ENCODE measurements at regions not wholly inside any gene's neighbourhood (a gene's known extent, or its start where the extent isn't known, plus 50 kb on each side); places are given as distances from the start of the nearest gene placed in this dataset.

GRCh38 chr1:223000632-223001031, 142.4 kb downstream of the TLR5 start (continued):
- TF ChIP-seq, protein P1, sequence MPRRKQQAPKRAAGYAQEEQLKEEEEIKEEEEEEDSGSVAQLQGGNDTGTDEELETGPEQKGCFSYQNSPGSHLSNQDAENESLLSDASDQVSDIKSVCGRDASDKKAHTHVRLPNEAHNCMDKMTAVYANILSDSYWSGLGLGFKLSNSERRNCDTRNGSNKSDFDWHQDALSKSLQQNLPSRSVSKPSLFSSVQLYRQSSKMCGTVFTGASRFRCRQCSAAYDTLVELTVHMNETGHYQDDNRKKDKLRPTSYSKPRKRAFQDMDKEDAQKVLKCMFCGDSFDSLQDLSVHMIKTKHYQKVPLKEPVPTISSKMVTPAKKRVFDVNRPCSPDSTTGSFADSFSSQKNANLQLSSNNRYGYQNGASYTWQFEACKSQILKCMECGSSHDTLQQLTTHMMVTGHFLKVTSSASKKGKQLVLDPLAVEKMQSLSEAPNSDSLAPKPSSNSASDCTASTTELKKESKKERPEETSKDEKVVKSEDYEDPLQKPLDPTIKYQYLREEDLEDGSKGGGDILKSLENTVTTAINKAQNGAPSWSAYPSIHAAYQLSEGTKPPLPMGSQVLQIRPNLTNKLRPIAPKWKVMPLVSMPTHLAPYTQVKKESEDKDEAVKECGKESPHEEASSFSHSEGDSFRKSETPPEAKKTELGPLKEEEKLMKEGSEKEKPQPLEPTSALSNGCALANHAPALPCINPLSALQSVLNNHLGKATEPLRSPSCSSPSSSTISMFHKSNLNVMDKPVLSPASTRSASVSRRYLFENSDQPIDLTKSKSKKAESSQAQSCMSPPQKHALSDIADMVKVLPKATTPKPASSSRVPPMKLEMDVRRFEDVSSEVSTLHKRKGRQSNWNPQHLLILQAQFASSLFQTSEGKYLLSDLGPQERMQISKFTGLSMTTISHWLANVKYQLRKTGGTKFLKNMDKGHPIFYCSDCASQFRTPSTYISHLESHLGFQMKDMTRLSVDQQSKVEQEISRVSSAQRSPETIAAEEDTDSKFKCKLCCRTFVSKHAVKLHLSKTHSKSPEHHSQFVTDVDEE (CRISPR knock-in tag; IDR thresholded peaks at IDR 0.05), result no peak
- TF ChIP-seq RARB (CRISPR knock-in tag; IDR thresholded peaks at IDR 0.05) (no peak), ZFP30 (CRISPR knock-in tag; IDR thresholded peaks at IDR 0.05) (no peak), ZNF8 (CRISPR knock-in tag; IDR thresholded peaks at IDR 0.05) (no peak), CSDC2 (CRISPR knock-in tag; IDR thresholded peaks at IDR 0.05) (no peak)

DNA sequence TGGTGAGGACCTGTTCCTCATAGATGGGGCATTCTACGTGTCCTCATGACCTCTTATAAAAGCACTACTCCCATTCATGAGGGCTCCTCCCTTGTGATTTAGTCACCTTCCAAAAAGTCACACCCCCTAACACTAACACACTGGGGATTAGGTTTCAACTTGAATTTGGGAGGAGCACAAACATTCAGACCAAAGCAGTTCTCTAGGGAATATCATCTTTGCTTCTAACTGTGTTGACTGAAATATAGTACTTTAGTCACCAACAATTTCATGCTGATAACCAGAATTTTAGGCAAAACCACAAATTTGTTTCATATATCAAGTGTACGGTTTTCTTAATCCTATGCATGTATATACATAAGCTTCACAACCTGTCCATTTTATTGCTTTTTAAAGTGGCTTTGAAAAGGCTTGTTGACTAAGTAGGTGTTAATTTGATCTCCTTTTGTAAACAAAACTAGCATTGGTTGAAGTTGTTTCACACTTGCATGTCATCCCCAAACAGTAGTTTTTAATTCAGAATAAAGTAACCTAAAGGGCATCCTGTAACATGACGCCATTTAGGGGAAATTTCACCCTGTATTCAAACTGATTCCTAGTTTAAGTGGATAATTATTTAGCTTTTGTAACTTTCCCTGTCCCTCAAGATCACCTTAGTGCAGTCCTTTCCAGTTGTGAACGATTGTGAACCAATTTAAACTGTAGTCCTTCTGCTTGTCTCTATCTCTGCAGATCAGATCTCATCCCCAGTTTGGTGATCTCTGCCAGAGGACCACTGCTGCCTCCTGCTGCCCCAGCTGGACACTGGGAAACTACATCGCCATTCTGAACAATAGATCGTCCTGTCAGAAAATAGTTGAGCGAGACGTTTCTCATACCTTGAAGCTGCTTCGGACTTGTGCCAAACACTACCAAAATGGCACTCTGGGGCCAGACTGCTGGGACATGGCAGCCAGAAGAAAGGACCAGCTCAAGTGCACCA, 141.1 kb downstream of the TLR5 start:
- peak; percentile 84 for ATAC-seq
- TF ChIP-seq TOX (CRISPR knock-in tag; IDR thresholded peaks at IDR 0.05; ENCODE audit: borderline replicate concordance) (no peak), BACH2 (CRISPR knock-in tag; IDR thresholded peaks at IDR 0.05; ENCODE audit: borderline replicate concordance) (no peak), GLIS3 (CRISPR knock-in tag; IDR thresholded peaks at IDR 0.05) (no peak), CSDC2 (CRISPR knock-in tag; IDR thresholded peaks at IDR 0.05) (no peak), ZC3H10 (CRISPR knock-in tag; IDR thresholded peaks at IDR 0.05) (no peak), RARB (CRISPR knock-in tag; IDR thresholded peaks at IDR 0.05) (no peak)
- TF ChIP-seq, protein P2, sequence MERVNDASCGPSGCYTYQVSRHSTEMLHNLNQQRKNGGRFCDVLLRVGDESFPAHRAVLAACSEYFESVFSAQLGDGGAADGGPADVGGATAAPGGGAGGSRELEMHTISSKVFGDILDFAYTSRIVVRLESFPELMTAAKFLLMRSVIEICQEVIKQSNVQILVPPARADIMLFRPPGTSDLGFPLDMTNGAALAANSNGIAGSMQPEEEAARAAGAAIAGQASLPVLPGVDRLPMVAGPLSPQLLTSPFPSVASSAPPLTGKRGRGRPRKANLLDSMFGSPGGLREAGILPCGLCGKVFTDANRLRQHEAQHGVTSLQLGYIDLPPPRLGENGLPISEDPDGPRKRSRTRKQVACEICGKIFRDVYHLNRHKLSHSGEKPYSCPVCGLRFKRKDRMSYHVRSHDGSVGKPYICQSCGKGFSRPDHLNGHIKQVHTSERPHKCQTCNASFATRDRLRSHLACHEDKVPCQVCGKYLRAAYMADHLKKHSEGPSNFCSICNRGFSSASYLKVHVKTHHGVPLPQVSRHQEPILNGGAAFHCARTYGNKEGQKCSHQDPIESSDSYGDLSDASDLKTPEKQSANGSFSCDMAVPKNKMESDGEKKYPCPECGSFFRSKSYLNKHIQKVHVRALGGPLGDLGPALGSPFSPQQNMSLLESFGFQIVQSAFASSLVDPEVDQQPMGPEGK (CRISPR knock-in tag; IDR thresholded peaks at IDR 0.05; ENCODE audit: borderline replicate concordance), result no peak

DNA sequence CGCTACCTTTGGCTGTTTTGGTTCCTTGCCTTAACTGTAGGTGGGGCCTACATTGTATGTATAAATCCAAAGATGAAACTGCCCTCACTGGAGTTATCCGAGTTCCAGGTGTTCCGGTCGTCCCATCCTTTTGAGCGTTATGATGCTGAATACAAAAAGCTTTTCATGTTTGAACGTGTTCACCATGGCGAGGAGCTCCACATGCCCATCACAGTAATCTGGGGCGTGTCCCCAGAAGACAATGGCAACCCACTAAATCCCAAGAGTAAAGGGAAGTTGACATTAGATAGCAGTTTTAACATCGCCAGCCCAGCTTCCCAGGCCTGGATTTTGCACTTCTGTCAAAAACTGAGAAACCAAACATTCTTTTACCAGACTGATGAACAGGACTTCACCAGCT, 139.5 kb downstream of the TLR5 start:
- no peak for ATAC-seq
- TF ChIP-seq TOX (CRISPR knock-in tag; IDR thresholded peaks at IDR 0.05; ENCODE audit: borderline replicate concordance) (no peak), RARB (CRISPR knock-in tag; IDR thresholded peaks at IDR 0.05) (no peak), CSDC2 (CRISPR knock-in tag; IDR thresholded peaks at IDR 0.05) (no peak), TCF4 (CRISPR knock-in tag; IDR thresholded peaks at IDR 0.05; ENCODE audit: borderline replicate concordance) (no peak), CSRNP3 (CRISPR knock-in tag; IDR thresholded peaks at IDR 0.05) (no peak), POU6F1 (CRISPR knock-in tag; IDR thresholded peaks at IDR 0.05; ENCODE audit: borderline replicate concordance, low read depth) (no peak)

DNA sequence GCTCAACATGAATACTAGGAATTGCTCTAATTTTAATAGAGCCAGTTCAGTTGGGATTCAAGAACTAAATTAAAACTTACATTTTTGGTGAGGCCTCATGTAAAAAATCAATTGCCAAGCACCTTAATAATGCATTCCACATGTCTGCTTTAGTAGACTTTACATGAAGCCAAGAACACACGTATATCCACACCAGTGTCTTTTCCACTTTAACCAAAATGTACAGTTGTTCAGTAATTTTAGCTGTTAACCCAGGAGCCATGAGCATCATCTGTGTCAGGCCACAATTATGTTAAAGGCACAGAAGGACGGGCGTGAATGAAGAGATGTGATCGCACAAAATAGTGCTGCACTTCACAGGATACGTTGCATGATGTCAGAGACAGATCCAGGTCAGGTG, 136.7 kb downstream of the TLR5 start:
- no peak for ATAC-seq
- TF ChIP-seq, protein P1 (CRISPR knock-in tag; IDR thresholded peaks at IDR 0.05), result no peak
- TF ChIP-seq CSRNP3 (CRISPR knock-in tag; IDR thresholded peaks at IDR 0.05) (no peak), TOX (CRISPR knock-in tag; IDR thresholded peaks at IDR 0.05; ENCODE audit: borderline replicate concordance) (no peak), ARNTL (CRISPR knock-in tag; IDR thresholded peaks at IDR 0.05; ENCODE audit: borderline replicate concordance, low read depth) (no peak), ZNF565 (CRISPR knock-in tag; conservative IDR thresholded peaks at IDR 0.05; ENCODE audit: low read depth) (no peak)
